Body of pancreas (tissue), 4 donors: ENCODE measurements at regions not wholly inside any gene's neighbourhood (a gene's known extent, or its start where the extent isn't known, plus 50 kb on each side); places are given as distances from the start of the nearest gene placed in this dataset.

ENCODE experiments used
- ATAC-seq: fragments of 150-250 bp; one replicate; pipeline ENCODE4 v1.9.1; 2016
- DNase-seq, 4 donors: peaks; one replicate each; pipeline ENCODE4 v3.0.0-alpha.2; 2019
- H3K27ac ChIP-seq, 4 donors: fragments of 200-600 bp; sonication (generic); 1 replicate in 3 of 4; 2 replicates in 1 of 4; pipeline versions ENCODE4 v1.5.1 to v1.6.1; 2016 to 2019; ENCODE audit warnings: mild to moderate bottlenecking in 1 of 4, mixed read lengths in 1 of 4, moderate library complexity in 1 of 4
- H3K27me3 ChIP-seq, 2 donors: fragments of 200-600 bp; sonication (generic); one replicate each; pipeline ENCODE4 v1.6.0; 2016; ENCODE audit warnings: mild to moderate bottlenecking in 1 of 2
- H3K36me3 ChIP-seq, 2 donors: fragments of 200-600 bp; sonication (generic); replicated peaks in 1 of 2; 2 replicates each; pipeline ENCODE4 v1.5.1; 2016; ENCODE audit warnings: low read depth in 2 of 2; ENCODE audit not compliant: insufficient read depth in 1 of 2
- H3K4me1 ChIP-seq: fragments of 200-600 bp; sonication (generic); one replicate; pipeline ENCODE4 v1.6.0; 2016
- H3K4me3 ChIP-seq, 2 donors: fragments of 200-600 bp; sonication (generic); 1 replicate in 1 of 2; 2 replicates in 1 of 2; pipeline ENCODE4 v1.5.1; 2016 to 2019
- H3K9me3 ChIP-seq, 3 donors: fragments of 200-600 bp; sonication (generic); 1 replicate in 2 of 3; 2 replicates in 1 of 3; pipeline ENCODE4 v1.5.1; 2016
- POLR2A ChIP-seq, 3 donors: fragments of 450-650 bp; IDR thresholded peaks; one replicate each; pipeline ENCODE4 v1.6.1; 2016; ENCODE audit warnings: antibody characterized with exemption in 3 of 3, mild to moderate bottlenecking in 2 of 3
- WGBS, 2 donors: methylation state at CpG; one replicate each; pipeline ENCODE4 v1.1.5; 2017; 5-methylcytosine and 5-hydroxymethylcytosine counted together
- intact Hi-C: fragments of 100-400 bp; cut with DNase I; formaldehyde crosslinking; loops from one replicate; pipeline ENCODE4 v1.15.1; 2023
- TF ChIP-seq, protein P1 (sequence below), 7 experiments: fragments of 450-650 bp in 4 of 7; fragments of 200-600 bp in 3 of 7; sonication (generic) in 3 of 7; IDR thresholded peaks; one replicate each; pipeline ENCODE4 v1.5.1; 2016 to 2019; ENCODE audit warnings: antibody characterized with exemption in 7 of 7

- TF ChIP-seq, protein P1, sequence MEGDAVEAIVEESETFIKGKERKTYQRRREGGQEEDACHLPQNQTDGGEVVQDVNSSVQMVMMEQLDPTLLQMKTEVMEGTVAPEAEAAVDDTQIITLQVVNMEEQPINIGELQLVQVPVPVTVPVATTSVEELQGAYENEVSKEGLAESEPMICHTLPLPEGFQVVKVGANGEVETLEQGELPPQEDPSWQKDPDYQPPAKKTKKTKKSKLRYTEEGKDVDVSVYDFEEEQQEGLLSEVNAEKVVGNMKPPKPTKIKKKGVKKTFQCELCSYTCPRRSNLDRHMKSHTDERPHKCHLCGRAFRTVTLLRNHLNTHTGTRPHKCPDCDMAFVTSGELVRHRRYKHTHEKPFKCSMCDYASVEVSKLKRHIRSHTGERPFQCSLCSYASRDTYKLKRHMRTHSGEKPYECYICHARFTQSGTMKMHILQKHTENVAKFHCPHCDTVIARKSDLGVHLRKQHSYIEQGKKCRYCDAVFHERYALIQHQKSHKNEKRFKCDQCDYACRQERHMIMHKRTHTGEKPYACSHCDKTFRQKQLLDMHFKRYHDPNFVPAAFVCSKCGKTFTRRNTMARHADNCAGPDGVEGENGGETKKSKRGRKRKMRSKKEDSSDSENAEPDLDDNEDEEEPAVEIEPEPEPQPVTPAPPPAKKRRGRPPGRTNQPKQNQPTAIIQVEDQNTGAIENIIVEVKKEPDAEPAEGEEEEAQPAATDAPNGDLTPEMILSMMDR (IDR thresholded peaks at IDR 0.05), result no peak
- no peak for TF ChIP-seq POLR2A (IDR thresholded peaks at IDR 0.05)
- DNase-seq (no peak), ATAC-seq (no peak)
- Histone ChIP-seq H3K4me3 (no peak overlapping the region), H3K4me1 (no peaks in the 10 kb centered on the region), H3K27ac (no peak overlapping the region), H3K27me3 (no peaks in the 10 kb centered on the region), H3K36me3 (no peaks in the 10 kb centered on the region), H3K9me3 (no peaks in the 10 kb centered on the region)
- WGBS, 2 donors, result 76 to 82% methylated on average over 2 of the region's 2 CpGs
- intact Hi-C loops, result no loop called here
Measured at GRCh38 chr11:79691445-79691844, 250.6 kb upstream of the TENM4 start.

- Histone ChIP-seq H3K27me3 (no peaks in the 10 kb centered on the region), H3K4me1 (no peaks in the 10 kb centered on the region), H3K9me3 (no peaks in the 10 kb centered on the region), H3K27ac (no peak overlapping the region), H3K36me3 (no peaks in the 10 kb centered on the region), H3K4me3 (no peak overlapping the region)
- 55 to 58% methylated on average over 5 of the region's 5 CpGs for WGBS, 2 donors
- ATAC-seq (no peak), DNase-seq (no peak)
- TF ChIP-seq, protein P1 (IDR thresholded peaks at IDR 0.05), result no peak
- TF ChIP-seq POLR2A (IDR thresholded peaks at IDR 0.05), result no peak
- intact Hi-C loops, result no loop called here
Measured at GRCh38 chr11:79686703-79687419, 246.0 kb upstream of the TENM4 start.

- intact Hi-C loops, result no loop called here
Measured at GRCh38 chr11:79683930-79684329, 243.1 kb upstream of the TENM4 start.

GRCh38 chr11:79678780-79679452 lies 238.1 kb upstream of the TENM4 start:
- no peak for DNase-seq
- 19 to 27% methylated on average over 5 of the region's 5 CpGs for WGBS, 2 donors
- Histone ChIP-seq H3K27me3 (no peaks in the 10 kb centered on the region), H3K9me3 (no peaks in the 10 kb centered on the region), H3K36me3 (no peaks in the 10 kb centered on the region), H3K4me1 (no peaks in the 10 kb centered on the region), H3K4me3 (no peak overlapping the region), H3K27ac (no peak overlapping the region)
- ATAC-seq, result no peak
- no peak for TF ChIP-seq POLR2A (IDR thresholded peaks at IDR 0.05)
- TF ChIP-seq, protein P1 (IDR thresholded peaks at IDR 0.05), result no peak
- intact Hi-C loops, result no loop called here

More at GRCh38 chr11:79683930-79684329, 243.1 kb upstream of the TENM4 start:
- H3K27me3 ChIP-seq, result no peaks in the 10 kb centered on the region
- H3K27ac ChIP-seq, result no peak overlapping the region
- no peaks in the 10 kb centered on the region for H3K36me3 ChIP-seq
- ATAC-seq, result no peak
- H3K4me1 ChIP-seq, result no peaks in the 10 kb centered on the region
- no peaks in the 10 kb centered on the region for H3K9me3 ChIP-seq
- 27 to 46% methylated on average over 1 of the region's 1 CpG for WGBS, 2 donors
- no peak for DNase-seq
- no peak for TF ChIP-seq POLR2A (IDR thresholded peaks at IDR 0.05)
- TF ChIP-seq, protein P1 (IDR thresholded peaks at IDR 0.05), result no peak
- no peak overlapping the region for H3K4me3 ChIP-seq
